A673 (cell line): ENCODE measurements at regions not wholly inside any gene's neighbourhood (a gene's known extent, or its start where the extent isn't known, plus 50 kb on each side); places are given as distances from the start of the nearest gene placed in this dataset.

ENCODE experiments used
- CTCF ChIP-seq: fragments of 300-800, 200-600 bp; sonication (generic); conservative IDR thresholded peaks from 2 replicates; pipeline ENCODE4 v1.5.1; 2017; ENCODE audit warnings: low read depth, mild to moderate bottlenecking, antibody characterized with exemption, low read length, moderate library complexity, mixed read lengths
- EZH2 ChIP-seq: fragments of 200-600 bp; sonication (generic); IDR thresholded peaks from 2 replicates; pipeline ENCODE4 v1.6.1; 2017; ENCODE audit warnings: borderline replicate concordance, low read depth, mild to moderate bottlenecking, mixed read lengths, antibody characterized with exemption, low read length; ENCODE audit not compliant: poor library complexity, severe bottlenecking

- TF ChIP-seq CTCF (no peak), EZH2 (no peak)
Measured at GRCh38 chr3:65251375-65251774, 563.6 kb upstream of the ADAMTS9 start.
